Heart left ventricle (tissue), 16 donors: ENCODE measurements at regions not wholly inside any gene's neighbourhood (a gene's known extent, or its start where the extent isn't known, plus 50 kb on each side); places are given as distances from the start of the nearest gene placed in this dataset.

ENCODE experiments used
- ATAC-seq, 4 donors: fragments of 200-7000 bp; cut with Tn5 transposase; one replicate each; pipeline ENCODE4 v1.9.1; 2020 to 2022; ENCODE audit warnings: moderate library complexity in 4 of 4, mild to moderate bottlenecking in 3 of 4, moderate number of reproducible peaks in 1 of 4
- DNase-seq, 5 donors: peaks; one replicate each; pipeline ENCODE4 v3.0.0-alpha.2; 2020
- H3K27ac ChIP-seq, 12 donors: fragments of 200-600 bp; sonication (generic) in 4 of 12; one replicate each; pipeline versions ENCODE4 v1.5.0 to v1.8.0; 2016 to 2022; ENCODE audit warnings: mild to moderate bottlenecking in 2 of 12
- H3K27me3 ChIP-seq, 9 donors: fragments of 200-600 bp; sonication (generic) in 2 of 9; one replicate each; pipeline versions ENCODE4 v1.5.1 to v1.8.0; 2016 to 2022; ENCODE audit warnings: mild to moderate bottlenecking in 3 of 9
- H3K36me3 ChIP-seq, 9 donors: fragments of 200-600 bp; sonication (generic) in 2 of 9; one replicate each; pipeline versions ENCODE4 v1.5.0 to v1.8.0; 2018 to 2022; ENCODE audit warnings: mild to moderate bottlenecking in 2 of 9
- H3K4me1 ChIP-seq, 12 donors: fragments of 200-600 bp; sonication (generic) in 4 of 12; one replicate each; pipeline versions ENCODE4 v1.5.0 to v1.8.0; 2016 to 2022; ENCODE audit warnings: mild to moderate bottlenecking in 3 of 12
- H3K4me3 ChIP-seq, 12 donors: fragments of 200-600 bp; sonication (generic) in 4 of 12; one replicate each; pipeline versions ENCODE4 v1.5.0 to v1.8.0; 2017 to 2022; ENCODE audit warnings: mild to moderate bottlenecking in 9 of 12, moderate library complexity in 4 of 12
- H3K9me3 ChIP-seq, 12 donors: fragments of 200-600 bp; sonication (generic) in 4 of 12; one replicate each; pipeline versions ENCODE4 v1.5.0 to v1.8.0; 2016 to 2022; ENCODE audit warnings: mild to moderate bottlenecking in 1 of 12
- POLR2A ChIP-seq, 2 donors: fragments of 450-650 bp; IDR thresholded peaks; one replicate each; pipeline ENCODE4 v1.6.1; 2017; ENCODE audit warnings: antibody characterized with exemption in 2 of 2, mild to moderate bottlenecking in 2 of 2, moderate library complexity in 2 of 2
- WGBS, 4 donors: extraction: QIAGEN DNeasy Blood & Tissue Kit in 2 of 4; methylation state at CpG; one replicate each; pipeline versions ENCODE4 v1.1.5 to v1.1.7; 2013 to 2018; 5-methylcytosine and 5-hydroxymethylcytosine counted together
- intact Hi-C, 10 donors: fragments of 100-400 bp; cut with DNase I; formaldehyde crosslinking; loops; one replicate each; pipeline versions ENCODE4 v1.11.1 to v1.14.2; 2022
- TF ChIP-seq, protein P1 (sequence below), 12 donors: fragments of 200-600 bp; sonication (generic) in 4 of 12; IDR thresholded peaks; one replicate each; pipeline versions ENCODE4 v1.5.0 to v1.8.0; 2018 to 2022; ENCODE audit warnings: antibody characterized with exemption in 12 of 12, mild to moderate bottlenecking in 5 of 12
- donor health status: ischemic (EF 13 %, LVEDD 7.1; RV severe dilation, severe dysfunction).
- donor health status: healthy with polysubstance abuse.
- donor health status: DM: no; HTN: yes; CAD: no.
- donor health status: DM: no; HTN: no; CAD: no.
- donor health status: ischemic (EF 25% LVEDD 6.9; RV normal size, moderate dysfunction).
- donor health status: ischemic (EF 25% LVEDD 5.7; RV mildly dilated, moderate dysfunction).
- donor health status: healthy.
- donor health status: DM: yes; HTN: yes; CAD: no.
- donor health status: ischemic (EF 35%, LVEDD 5.7; RV mildly dilated, moderate dysfunction).
- donor health status: nonischemic (EF 11% LVEDD 7.7; RV severe dilation, severe dysfunction).
- donor health status: DM: yes; HTN: yes; CAD: no.
- donor health status: PGD.
- donor health status: ischemic (EF 29% LVEDD 5.4; RV normal size, mild dysfunction).
- donor health status: nonischemic (EF 23%, LVEDD 6.1; RV moderate dilation, normal function).

DNA sequence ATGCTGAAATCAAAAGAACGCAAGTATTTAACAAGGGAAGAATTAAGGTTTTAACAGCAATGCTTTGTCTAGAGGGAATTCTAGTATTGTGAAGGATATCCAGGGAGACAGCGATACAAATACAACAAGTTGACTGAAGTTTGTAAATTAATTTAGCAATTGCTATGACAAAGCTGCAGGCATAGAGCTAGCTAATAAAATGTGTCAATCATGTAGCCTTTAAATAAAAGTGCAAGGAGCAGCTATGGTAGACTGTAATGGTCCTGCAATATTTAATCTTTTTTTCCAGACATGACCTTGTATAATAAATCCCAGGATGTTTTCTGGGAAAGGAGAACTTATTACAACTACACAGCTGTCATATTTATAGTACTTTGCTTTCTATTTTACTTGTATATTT, 779.3 kb downstream of the SLITRK5 start:
- Histone ChIP-seq H3K36me3 (no peaks in the 10 kb centered on the region), H3K4me1 (no peaks in the 10 kb centered on the region), H3K27me3 (no peaks in the 10 kb centered on the region), H3K9me3 (peaks cover 0 to 14% (median 0%) of the 10 kb centered on the region in 12 donors), H3K4me3 (no peak overlapping the region), H3K27ac (no peak overlapping the region)
- intact Hi-C loops, result loop anchor here in 1 of 10 donors (2.0 kb wide), 1 partner anchor 58 kb away; no protein-coding TSS in a partner anchor
- DNase-seq (no peak), ATAC-seq (no peak)
- 45 to 91% (median 58%) methylated on average over 2 of the region's 2 CpGs for WGBS, 4 donors
- no peak for TF ChIP-seq POLR2A (IDR thresholded peaks at IDR 0.05)
- TF ChIP-seq, protein P1, sequence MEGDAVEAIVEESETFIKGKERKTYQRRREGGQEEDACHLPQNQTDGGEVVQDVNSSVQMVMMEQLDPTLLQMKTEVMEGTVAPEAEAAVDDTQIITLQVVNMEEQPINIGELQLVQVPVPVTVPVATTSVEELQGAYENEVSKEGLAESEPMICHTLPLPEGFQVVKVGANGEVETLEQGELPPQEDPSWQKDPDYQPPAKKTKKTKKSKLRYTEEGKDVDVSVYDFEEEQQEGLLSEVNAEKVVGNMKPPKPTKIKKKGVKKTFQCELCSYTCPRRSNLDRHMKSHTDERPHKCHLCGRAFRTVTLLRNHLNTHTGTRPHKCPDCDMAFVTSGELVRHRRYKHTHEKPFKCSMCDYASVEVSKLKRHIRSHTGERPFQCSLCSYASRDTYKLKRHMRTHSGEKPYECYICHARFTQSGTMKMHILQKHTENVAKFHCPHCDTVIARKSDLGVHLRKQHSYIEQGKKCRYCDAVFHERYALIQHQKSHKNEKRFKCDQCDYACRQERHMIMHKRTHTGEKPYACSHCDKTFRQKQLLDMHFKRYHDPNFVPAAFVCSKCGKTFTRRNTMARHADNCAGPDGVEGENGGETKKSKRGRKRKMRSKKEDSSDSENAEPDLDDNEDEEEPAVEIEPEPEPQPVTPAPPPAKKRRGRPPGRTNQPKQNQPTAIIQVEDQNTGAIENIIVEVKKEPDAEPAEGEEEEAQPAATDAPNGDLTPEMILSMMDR (IDR thresholded peaks at IDR 0.05), result no peak

DNA sequence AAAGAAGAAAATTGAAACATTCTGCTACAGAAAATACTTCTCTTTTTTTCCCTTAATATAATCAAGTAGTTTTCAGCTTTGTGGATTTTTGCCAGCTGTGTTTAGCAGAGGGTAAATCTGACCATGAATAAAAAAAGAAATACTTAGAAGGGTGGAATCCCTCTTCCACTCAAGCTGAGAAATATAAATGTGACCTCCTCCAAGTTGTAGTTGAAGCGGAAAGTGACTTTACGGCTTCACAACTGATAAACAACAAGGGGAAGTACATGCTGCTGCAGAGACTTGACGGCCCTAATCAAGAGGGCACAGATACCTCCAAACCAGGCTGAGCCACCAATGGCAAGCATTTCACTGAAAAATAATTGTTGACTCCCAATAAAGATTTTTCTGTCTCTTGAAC, 785.0 kb downstream of the SLITRK5 start:
- Histone ChIP-seq H3K27me3 (no peaks in the 10 kb centered on the region), H3K4me3 (no peak overlapping the region), H3K27ac (no peak overlapping the region), H3K9me3 (peaks cover 0 to 7% (median 0%) of the 10 kb centered on the region in 12 donors), H3K36me3 (no peaks in the 10 kb centered on the region), H3K4me1 (no peaks in the 10 kb centered on the region)
- ATAC-seq, result no peak
- no peak for DNase-seq
- intact Hi-C loops, result no loop called here
- TF ChIP-seq, protein P1 (IDR thresholded peaks at IDR 0.05), result no peak
- no peak for TF ChIP-seq POLR2A (IDR thresholded peaks at IDR 0.05)
- 47 to 61% (median 53%) methylated on average over 3 of the region's 3 CpGs for WGBS, 4 donors

DNA sequence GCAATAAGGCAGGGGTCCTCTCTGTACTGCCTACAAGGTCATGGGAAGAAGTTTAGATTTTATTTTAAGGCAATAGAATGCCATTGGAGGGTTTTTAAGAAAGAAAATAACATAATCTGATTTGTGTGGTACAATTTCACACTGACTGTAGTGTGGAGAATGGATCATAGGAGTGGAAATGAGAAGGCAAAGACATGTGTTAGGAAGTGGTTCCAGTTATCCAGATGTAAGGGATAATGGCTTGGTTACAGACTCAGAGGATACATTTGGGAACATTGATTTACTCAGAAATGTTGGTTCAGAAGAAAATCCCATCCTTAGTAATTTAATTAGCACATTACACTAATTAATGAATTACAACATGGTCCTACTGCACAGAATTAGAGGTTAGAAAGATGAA, 788.2 kb downstream of the SLITRK5 start:
- ATAC-seq (no peak), DNase-seq (no peak)
- TF ChIP-seq POLR2A (IDR thresholded peaks at IDR 0.05), result no peak
- TF ChIP-seq, protein P1 (IDR thresholded peaks at IDR 0.05), result no peak
- intact Hi-C loops, result no loop called here
- Histone ChIP-seq H3K27ac (no peak overlapping the region), H3K36me3 (no peaks in the 10 kb centered on the region), H3K4me3 (no peak overlapping the region), H3K9me3 (no peaks in the 10 kb centered on the region), H3K27me3 (no peaks in the 10 kb centered on the region), H3K4me1 (no peaks in the 10 kb centered on the region)

DNA sequence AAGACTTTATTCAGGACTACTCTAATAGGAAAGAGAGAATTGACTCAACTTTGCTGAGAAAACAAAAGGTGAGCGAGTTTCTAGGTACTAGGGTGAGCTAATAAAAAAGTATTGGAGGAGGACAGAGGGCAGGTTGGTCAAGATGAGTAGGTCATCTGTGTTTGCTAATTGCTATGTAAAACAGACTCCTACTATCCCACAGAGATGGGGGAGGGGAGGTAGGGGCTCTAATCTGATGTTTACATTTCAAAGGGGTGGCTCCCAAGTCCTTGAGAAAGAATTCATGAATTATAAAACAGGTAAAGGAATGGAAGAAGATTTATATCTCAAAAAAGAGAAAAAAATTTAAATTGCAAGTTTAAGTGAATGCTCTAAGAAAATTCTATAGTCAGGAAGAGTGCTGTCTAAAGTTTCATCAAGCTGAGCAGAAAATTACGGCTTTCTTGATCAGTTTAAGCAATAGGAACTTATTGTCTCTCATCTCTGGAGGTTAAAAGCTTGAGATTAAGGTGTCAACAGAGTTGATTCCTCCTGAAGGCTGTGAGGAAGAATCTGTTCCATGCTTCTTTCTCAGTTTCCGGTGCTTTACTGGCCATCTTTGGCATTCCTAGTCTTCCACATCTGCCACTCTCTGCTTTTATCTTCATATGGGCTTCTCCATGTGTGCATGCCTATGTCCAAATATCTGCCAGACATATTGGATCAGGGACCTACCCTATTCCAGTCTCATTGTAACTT, 790.3 kb downstream of the SLITRK5 start:
- H3K27ac ChIP-seq, result no peak overlapping the region
- DNase-seq (no peak), ATAC-seq (no peak)
- no peak overlapping the region for H3K4me3 ChIP-seq
- TF ChIP-seq, protein P1 (IDR thresholded peaks at IDR 0.05), result no peak
- 72 to 75% (median 74%) methylated on average over 3 of the region's 3 CpGs for WGBS, 4 donors
- no peaks in the 10 kb centered on the region for H3K36me3 ChIP-seq
- intact Hi-C loops, result no loop called here
- H3K4me1 ChIP-seq, result no peaks in the 10 kb centered on the region
- no peaks in the 10 kb centered on the region for H3K27me3 ChIP-seq
- no peaks in the 10 kb centered on the region for H3K9me3 ChIP-seq
